HG02943 (cell line): ENCODE measurements at regions not wholly inside any gene's neighbourhood (a gene's known extent, or its start where the extent isn't known, plus 50 kb on each side); places are given as distances from the start of the nearest gene placed in this dataset.
"Not testable (repeated sequence)": the region's sequence is repeated elsewhere in the genome, so short reads cannot be mapped to it uniquely, and the experiment has no call there.

ENCODE experiments used
- ATAC-seq: cut with Tn5 transposase; IDR thresholded peaks from one replicate; pipeline ENCODE4 v1.9.1; 2021; ENCODE audit warnings: mild to moderate bottlenecking, low read depth, moderate library complexity; ENCODE audit not compliant: unreplicated experiment

- no peak for ATAC-seq
Measured at GRCh38 chr5:120137582-120137981, 326.5 kb upstream of the PRR16 start.

GRCh38 chr5:120139039-120139438 is 325.1 kb upstream of the PRR16 start:
- no peak for ATAC-seq

GRCh38 chr5:120140501-120140900 is 323.6 kb upstream of the PRR16 start:
- no peak for ATAC-seq

GRCh38 chr5:120141076-120141475 is 323.0 kb upstream of the PRR16 start:
- ATAC-seq = no peak

GRCh38 chr5:120146787-120147186 is 317.3 kb upstream of the PRR16 start:
- ATAC-seq = no peak

GRCh38 chr5:120147911-120148310 is 316.2 kb upstream of the PRR16 start:
- ATAC-seq = not testable (repeated sequence)

- no peak for ATAC-seq
Measured at GRCh38 chr5:120150770-120151169, 313.3 kb upstream of the PRR16 start.

- no peak for ATAC-seq
Measured at GRCh38 chr5:120151181-120151580, 312.9 kb upstream of the PRR16 start.

- no peak for ATAC-seq
Measured at GRCh38 chr5:120151825-120152224, 312.3 kb upstream of the PRR16 start.

- no peak for ATAC-seq
Measured at GRCh38 chr5:120152472-120152871, 311.6 kb upstream of the PRR16 start.

GRCh38 chr5:120152931-120153330 is 311.2 kb upstream of the PRR16 start:
- ATAC-seq = no peak

GRCh38 chr5:120153551-120153950 is 310.5 kb upstream of the PRR16 start:
- ATAC-seq = no peak

- no peak for ATAC-seq
Measured at GRCh38 chr5:120155873-120156272, 308.2 kb upstream of the PRR16 start.

GRCh38 chr5:120158211-120158610 is 305.9 kb upstream of the PRR16 start:
- no peak for ATAC-seq

- ATAC-seq = no peak
Measured at GRCh38 chr5:120159155-120159554, 304.9 kb upstream of the PRR16 start.

GRCh38 chr5:120160124-120160895 is 303.8 kb upstream of the PRR16 start:
- no peak for ATAC-seq

- ATAC-seq = no peak
Measured at GRCh38 chr5:120162321-120162720, 301.8 kb upstream of the PRR16 start.

- no peak for ATAC-seq
Measured at GRCh38 chr5:120164037-120164436, 300.1 kb upstream of the PRR16 start.

- no peak for ATAC-seq
Measured at GRCh38 chr5:120164986-120165385, 299.1 kb upstream of the PRR16 start.

GRCh38 chr5:120173125-120173524 is 291.0 kb upstream of the PRR16 start:
- no peak for ATAC-seq

- no peak for ATAC-seq
Measured at GRCh38 chr5:120174089-120174488, 290.0 kb upstream of the PRR16 start.

- ATAC-seq = not testable (repeated sequence)
Measured at GRCh38 chr5:120181238-120181637, 282.9 kb upstream of the PRR16 start.

- not testable (repeated sequence) for ATAC-seq
Measured at GRCh38 chr5:120194650-120195049, 269.4 kb upstream of the PRR16 start.
